ENCODE measurements at regions not wholly inside any gene's neighbourhood (a gene's known extent, or its start where the extent isn't known, plus 50 kb on each side); places are given as distances from the start of the nearest gene placed in this dataset.
"Not testable (repeated sequence)": the region's sequence is repeated elsewhere in the genome, so short reads cannot be mapped to it uniquely, and the experiment has no call there.

DNA sequence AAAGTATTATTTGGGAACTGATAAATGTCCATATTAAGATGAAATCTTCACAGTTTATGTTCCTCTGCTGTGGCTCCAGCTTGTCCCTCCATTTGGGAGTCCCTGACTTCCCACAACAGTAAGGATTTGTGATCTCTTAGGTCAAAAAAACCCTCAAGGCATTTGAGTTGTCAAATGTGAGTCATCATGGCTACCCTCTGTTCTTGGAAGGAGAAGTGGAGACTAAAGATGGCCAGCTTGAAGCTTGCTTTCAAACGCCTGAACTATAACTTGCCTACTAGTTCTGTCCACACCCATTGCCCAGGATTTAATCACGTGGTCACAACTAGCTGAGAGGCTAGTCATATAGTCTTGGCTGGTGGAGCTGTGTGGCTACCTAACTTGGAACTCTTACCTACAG is 107.8 kb downstream of the CCNG2 start:
- no peaks in the 10 kb centered on the region for H3K4me1 Mint-ChIP-seq
- no peaks in the 10 kb centered on the region for H3K36me3 Mint-ChIP-seq (ENCODE audit: insufficient read depth)
- peaks cover 17% of the 10 kb centered on the region for H3K27me3 Mint-ChIP-seq
- no peak overlapping the region for H3K27ac Mint-ChIP-seq (ENCODE audit: low read depth)
- ATAC-seq (replicated peaks; ENCODE audit: extremely low read depth, poor library complexity, severe bottlenecking) (no peak), DNase-seq (ENCODE audit: low spot score in 2 of 2) (no peak)
- no peak overlapping the region for H3K4me3 Mint-ChIP-seq
- peaks cover 5% of the 10 kb centered on the region for H3K9me3 Mint-ChIP-seq

DNA sequence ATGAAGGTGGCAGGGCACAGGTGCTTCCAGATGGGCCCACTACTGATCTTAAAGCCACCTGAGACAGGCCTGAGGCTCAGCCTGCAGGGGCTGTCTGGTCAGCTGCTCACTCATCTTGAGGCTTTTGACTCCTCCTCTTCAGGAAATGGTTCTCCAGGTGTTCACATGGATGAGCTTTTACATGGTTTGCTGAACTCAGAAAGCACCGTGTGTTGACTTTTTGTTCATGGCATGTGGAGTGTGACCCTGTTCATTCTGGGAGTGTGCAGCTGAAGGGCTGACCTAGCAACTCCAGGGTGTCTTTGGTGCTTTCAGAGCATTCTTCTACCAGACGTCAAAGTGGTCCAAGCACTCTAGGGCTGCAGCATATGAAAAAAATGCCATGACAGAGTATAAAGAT is 111.1 kb downstream of the CCNG2 start:
- H3K4me3 Mint-ChIP-seq, result no peak overlapping the region
- no peaks in the 10 kb centered on the region for H3K4me1 Mint-ChIP-seq
- ATAC-seq (replicated peaks; ENCODE audit: extremely low read depth, poor library complexity, severe bottlenecking) (no peak), DNase-seq (ENCODE audit: low spot score in 2 of 2) (no peak)
- no peaks in the 10 kb centered on the region for H3K36me3 Mint-ChIP-seq (ENCODE audit: insufficient read depth)
- H3K9me3 Mint-ChIP-seq, result peaks cover 5% of the 10 kb centered on the region
- H3K27ac Mint-ChIP-seq (ENCODE audit: low read depth), result no peak overlapping the region
- H3K27me3 Mint-ChIP-seq, result peaks cover 27% of the 10 kb centered on the region

DNA sequence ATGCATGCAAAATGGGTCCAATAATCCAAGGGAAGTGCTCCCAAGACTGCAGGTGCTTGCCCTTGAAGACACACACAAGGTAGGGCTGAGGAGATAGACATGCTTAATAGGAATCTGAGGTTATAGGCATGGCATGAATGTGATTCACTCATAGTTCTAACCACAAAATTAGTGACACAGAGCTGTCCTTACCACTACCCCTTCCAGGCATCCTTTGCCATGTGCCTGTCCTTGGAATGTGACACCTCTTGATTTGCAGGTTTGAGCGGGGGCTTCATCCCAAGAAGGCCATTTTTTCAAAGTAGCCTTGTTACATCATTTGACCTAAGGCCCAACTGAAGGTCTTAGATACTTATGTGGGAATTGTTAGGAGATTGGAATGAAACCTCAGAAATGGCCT is 112.5 kb downstream of the CCNG2 start:
- DNase-seq (ENCODE audit: low spot score in 2 of 2), result no peak
- Mint-ChIP-seq H3K4me1 (no peaks in the 10 kb centered on the region), H3K4me3 (no peak overlapping the region), H3K36me3 (ENCODE audit: insufficient read depth) (no peaks in the 10 kb centered on the region), H3K27me3 (peaks cover 27% of the 10 kb centered on the region), H3K9me3 (no peaks in the 10 kb centered on the region), H3K27ac (ENCODE audit: low read depth) (no peak overlapping the region)
- no peak for ATAC-seq (replicated peaks; ENCODE audit: extremely low read depth, poor library complexity, severe bottlenecking)

DNA sequence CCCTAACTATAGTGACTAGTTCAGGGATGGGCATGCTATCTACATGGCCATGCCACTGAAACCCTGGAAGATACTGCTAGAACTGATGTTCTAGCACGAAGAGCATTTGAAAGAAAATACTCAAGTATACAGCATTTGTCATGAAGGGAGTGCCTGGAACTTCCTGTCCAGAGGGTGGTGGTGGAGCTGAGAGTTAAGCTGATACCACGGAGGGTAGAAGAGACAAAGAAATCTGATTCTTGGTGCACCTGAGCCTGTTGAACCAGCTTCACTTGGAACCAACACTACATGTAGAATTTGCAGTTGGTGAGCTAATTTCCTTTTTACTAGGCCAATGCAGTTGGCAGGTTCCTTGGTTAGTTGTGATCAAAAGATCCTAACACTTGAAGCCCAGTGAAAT is 116.4 kb downstream of the CCNG2 start:
- H3K4me3 Mint-ChIP-seq, result no peak overlapping the region
- ATAC-seq (replicated peaks; ENCODE audit: extremely low read depth, poor library complexity, severe bottlenecking) (no peak), DNase-seq (ENCODE audit: low spot score in 2 of 2) (no peak)
- H3K9me3 Mint-ChIP-seq, result no peaks in the 10 kb centered on the region
- no peak overlapping the region for H3K27ac Mint-ChIP-seq (ENCODE audit: low read depth)
- H3K27me3 Mint-ChIP-seq, result peaks cover 30% of the 10 kb centered on the region
- H3K36me3 Mint-ChIP-seq (ENCODE audit: insufficient read depth), result no peaks in the 10 kb centered on the region
- peaks cover 6% of the 10 kb centered on the region for H3K4me1 Mint-ChIP-seq

DNA sequence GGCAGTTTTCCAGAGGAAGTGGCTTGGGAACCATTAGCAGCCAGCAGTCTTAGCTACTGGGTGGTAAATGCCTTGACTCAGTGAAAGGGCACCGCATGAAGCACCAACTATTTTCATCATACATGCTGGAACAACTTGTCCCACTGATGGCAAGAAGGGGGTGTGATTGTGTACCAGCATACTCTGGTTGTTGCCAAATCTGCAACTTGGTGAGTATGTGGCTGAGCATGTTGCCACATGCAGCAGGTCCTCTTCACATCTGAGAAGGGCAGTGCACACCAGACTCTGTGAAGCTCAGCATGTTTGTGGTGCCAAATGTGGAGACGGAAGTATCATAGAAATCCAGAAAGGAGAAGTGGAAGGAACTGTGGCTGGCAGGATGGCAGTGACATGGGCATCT is 122.1 kb downstream of the CCNG2 start:
- ATAC-seq (replicated peaks; ENCODE audit: extremely low read depth, poor library complexity, severe bottlenecking); H3K36me3 Mint-ChIP-seq (ENCODE audit: insufficient read depth); H3K27ac Mint-ChIP-seq (ENCODE audit: low read depth): not testable (repeated sequence)

DNA sequence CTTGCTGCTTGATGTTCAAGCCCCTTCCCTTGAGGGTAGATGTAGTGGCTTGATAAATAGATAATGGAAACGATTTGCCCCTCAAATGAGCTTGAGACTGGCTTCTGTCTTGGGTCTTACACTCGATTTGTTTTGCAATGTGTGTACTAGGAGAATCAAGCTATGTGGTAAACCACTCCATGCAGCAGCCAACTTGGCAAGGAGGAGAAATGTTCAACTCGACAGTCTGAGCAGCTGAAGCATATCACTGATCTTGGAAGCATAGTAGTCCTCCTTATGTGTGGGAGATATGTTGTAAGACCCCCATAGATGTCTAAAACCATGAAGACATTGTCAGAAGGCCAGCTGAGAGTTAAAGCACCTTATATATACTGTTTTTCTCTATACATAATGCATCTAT is 125.3 kb downstream of the CCNG2 start:
- peaks cover 2% of the 10 kb centered on the region for H3K36me3 Mint-ChIP-seq (ENCODE audit: insufficient read depth)
- no peaks in the 10 kb centered on the region for H3K4me1 Mint-ChIP-seq
- H3K9me3 Mint-ChIP-seq, result no peaks in the 10 kb centered on the region
- no peak overlapping the region for H3K27ac Mint-ChIP-seq (ENCODE audit: low read depth)
- H3K27me3 Mint-ChIP-seq, result peaks cover 60% of the 10 kb centered on the region
- ATAC-seq (replicated peaks; ENCODE audit: extremely low read depth, poor library complexity, severe bottlenecking) (no peak), DNase-seq (ENCODE audit: low spot score in 2 of 2) (no peak)
- no peak overlapping the region for H3K4me3 Mint-ChIP-seq

More for the DNA sequence above, 122.1 kb downstream of the CCNG2 start:
- not testable (repeated sequence) for H3K4me3 Mint-ChIP-seq; DNase-seq (ENCODE audit: low spot score in 2 of 2); H3K9me3 Mint-ChIP-seq; H3K4me1 Mint-ChIP-seq
- peaks cover 36% of the 10 kb centered on the region for H3K27me3 Mint-ChIP-seq

DNA sequence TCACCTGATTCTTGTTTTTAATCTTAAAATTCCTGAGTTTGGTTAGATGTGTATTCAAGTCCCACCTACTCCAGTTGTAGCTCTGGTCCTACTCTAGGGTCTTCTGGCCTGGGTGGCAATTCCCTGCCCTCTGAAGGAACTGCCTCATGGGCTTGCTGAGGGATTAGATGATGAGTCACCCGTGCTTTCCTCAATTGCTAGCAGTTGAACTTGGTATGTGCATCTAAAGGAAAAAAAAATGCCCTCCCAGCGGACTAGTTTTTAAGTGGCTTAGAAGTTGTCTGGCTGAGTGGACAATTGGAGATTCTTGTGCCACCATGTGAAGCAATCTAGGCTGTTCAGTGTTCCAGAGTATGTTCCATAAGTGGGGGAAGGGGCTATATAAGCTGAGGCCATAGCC is 127.0 kb downstream of the CCNG2 start:
- DNase-seq (ENCODE audit: low spot score in 2 of 2) (no peak), ATAC-seq (replicated peaks; ENCODE audit: extremely low read depth, poor library complexity, severe bottlenecking) (no peak)
- Mint-ChIP-seq H3K36me3 (ENCODE audit: insufficient read depth) (peaks cover 2% of the 10 kb centered on the region), H3K9me3 (no peaks in the 10 kb centered on the region), H3K27me3 (peaks cover 60% of the 10 kb centered on the region), H3K4me3 (no peak overlapping the region), H3K27ac (ENCODE audit: low read depth) (no peak overlapping the region), H3K4me1 (no peaks in the 10 kb centered on the region)

DNA sequence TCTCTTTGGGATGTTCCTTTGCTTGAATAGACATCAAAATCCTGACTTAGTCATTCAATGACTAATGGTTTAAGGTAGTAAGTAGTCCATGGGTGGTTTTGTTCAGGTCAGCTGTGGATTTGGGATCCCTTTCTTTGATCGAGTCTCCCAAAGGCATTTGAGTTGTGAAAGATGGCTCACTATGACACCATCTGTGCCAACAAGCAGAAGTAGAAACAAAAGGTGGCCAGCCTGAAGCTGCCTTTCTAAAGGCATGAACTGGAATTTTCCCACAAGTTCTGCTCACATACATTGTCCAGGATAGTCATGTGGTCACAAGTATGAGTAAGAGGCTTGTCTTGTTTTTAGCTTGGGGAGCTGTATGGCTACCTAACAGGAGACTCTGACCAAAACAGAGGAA is 129.9 kb downstream of the CCNG2 start:
- Mint-ChIP-seq H3K27ac (ENCODE audit: low read depth) (no peak overlapping the region), H3K36me3 (ENCODE audit: insufficient read depth) (no peaks in the 10 kb centered on the region), H3K9me3 (no peaks in the 10 kb centered on the region), H3K4me3 (no peak overlapping the region), H3K4me1 (no peaks in the 10 kb centered on the region), H3K27me3 (peaks cover 41% of the 10 kb centered on the region)
- DNase-seq (ENCODE audit: low spot score in 2 of 2) (no peak), ATAC-seq (replicated peaks; ENCODE audit: extremely low read depth, poor library complexity, severe bottlenecking) (no peak)

DNA sequence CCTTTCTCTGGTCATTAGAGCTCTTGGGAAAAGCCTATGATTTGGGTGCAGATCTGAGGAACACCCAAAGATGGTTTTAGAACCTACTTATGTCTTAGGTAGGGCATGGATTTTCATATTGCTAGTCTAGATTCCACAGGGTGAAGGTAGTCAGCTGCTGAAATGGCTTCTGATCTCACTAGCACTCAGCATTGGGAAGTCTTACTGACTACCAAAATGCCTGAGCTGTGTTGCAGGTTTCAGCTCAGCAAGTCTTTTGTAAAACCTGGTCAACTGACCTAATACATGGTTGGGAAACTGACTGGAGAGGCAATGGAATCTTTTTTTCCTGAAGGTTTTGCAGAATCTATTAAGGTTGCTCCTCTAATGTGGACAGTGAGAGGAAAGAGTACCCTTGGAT is 136.4 kb downstream of the CCNG2 start:
- H3K27ac Mint-ChIP-seq (ENCODE audit: low read depth), result no peak overlapping the region
- H3K9me3 Mint-ChIP-seq, result no peaks in the 10 kb centered on the region
- H3K4me1 Mint-ChIP-seq, result no peaks in the 10 kb centered on the region
- H3K27me3 Mint-ChIP-seq, result peaks cover 18% of the 10 kb centered on the region
- H3K36me3 Mint-ChIP-seq (ENCODE audit: insufficient read depth), result peaks cover 2% of the 10 kb centered on the region
- ATAC-seq (replicated peaks; ENCODE audit: extremely low read depth, poor library complexity, severe bottlenecking) (no peak), DNase-seq (ENCODE audit: low spot score in 2 of 2) (no peak)
- H3K4me3 Mint-ChIP-seq, result no peak overlapping the region

DNA sequence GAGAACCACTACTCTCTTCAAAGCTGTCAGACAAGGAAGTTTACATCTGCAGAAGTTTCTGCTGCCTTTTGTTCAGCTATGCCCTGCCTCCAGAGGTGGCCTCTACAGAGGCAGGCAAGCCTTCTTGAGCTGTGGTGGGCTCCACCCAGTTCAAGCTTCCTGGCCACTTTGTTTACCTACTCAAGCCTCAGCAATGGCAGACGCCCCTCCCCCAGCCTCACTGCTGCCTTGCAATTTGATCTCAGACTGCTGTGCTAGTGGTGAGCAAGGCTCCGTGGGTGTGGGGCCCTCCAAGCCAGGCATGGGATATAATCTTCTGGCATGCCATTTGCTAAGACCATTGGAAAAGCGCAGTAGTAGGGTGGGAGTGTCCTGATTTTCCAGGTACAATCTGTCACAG is 144.0 kb downstream of the CCNG2 start:
- H3K27ac Mint-ChIP-seq (ENCODE audit: low read depth); H3K4me3 Mint-ChIP-seq; H3K9me3 Mint-ChIP-seq; H3K36me3 Mint-ChIP-seq (ENCODE audit: insufficient read depth); H3K4me1 Mint-ChIP-seq; ATAC-seq (replicated peaks; ENCODE audit: extremely low read depth, poor library complexity, severe bottlenecking); DNase-seq (ENCODE audit: low spot score in 2 of 2): not testable (repeated sequence)
- H3K27me3 Mint-ChIP-seq, result peaks cover 53% of the 10 kb centered on the region

DNA sequence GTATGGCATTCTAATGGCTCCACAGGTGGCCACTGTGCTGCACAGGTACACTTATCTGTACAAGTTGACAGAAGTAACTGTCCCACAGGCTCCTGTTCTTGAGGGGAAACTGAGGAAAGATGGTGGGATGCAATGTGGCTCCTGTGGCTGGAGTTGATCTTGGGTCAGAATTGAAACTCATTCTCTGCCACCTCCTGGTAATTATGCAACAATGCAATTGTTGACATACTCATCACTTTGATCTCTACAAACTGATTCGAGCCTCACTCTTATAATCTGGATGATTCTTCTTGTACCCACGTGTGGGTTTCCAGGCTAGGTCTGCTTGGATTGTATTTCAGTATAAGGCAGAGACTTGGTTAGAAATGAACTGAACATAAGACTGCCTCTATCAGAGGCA is 148.8 kb downstream of the CCNG2 start:
- H3K27me3 Mint-ChIP-seq, result peaks cover 25% of the 10 kb centered on the region
- no peak overlapping the region for H3K27ac Mint-ChIP-seq (ENCODE audit: low read depth)
- no peaks in the 10 kb centered on the region for H3K36me3 Mint-ChIP-seq (ENCODE audit: insufficient read depth)

DNA sequence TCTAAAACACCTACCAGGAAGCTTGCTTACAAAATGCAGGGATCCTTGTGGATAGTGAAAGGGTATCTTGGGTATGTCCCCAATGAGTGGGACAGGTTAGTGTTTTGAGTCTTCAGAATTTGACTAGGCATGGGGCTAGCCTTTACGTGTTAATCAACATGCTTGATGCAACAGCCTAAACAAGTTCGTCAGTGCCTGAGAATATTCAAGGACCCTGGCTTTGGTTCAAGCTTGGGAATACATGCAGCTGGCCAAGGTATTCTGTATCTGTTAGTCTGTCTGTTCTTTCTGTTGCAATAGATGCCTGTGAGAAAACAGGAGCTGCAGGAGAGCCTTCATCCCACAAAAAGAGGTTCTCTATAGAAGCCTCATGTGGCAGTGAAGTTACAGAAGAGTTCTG is 149.5 kb downstream of the CCNG2 start:
- Mint-ChIP-seq H3K4me1 (no peaks in the 10 kb centered on the region), H3K27ac (ENCODE audit: low read depth) (no peak overlapping the region), H3K27me3 (peaks cover 24% of the 10 kb centered on the region), H3K9me3 (no peaks in the 10 kb centered on the region), H3K4me3 (no peak overlapping the region), H3K36me3 (ENCODE audit: insufficient read depth) (no peaks in the 10 kb centered on the region)
- DNase-seq (ENCODE audit: low spot score in 2 of 2), result no peak
- no peak for ATAC-seq (replicated peaks; ENCODE audit: extremely low read depth, poor library complexity, severe bottlenecking)

More for the DNA sequence above, 148.8 kb downstream of the CCNG2 start:
- no peak for ATAC-seq (replicated peaks; ENCODE audit: extremely low read depth, poor library complexity, severe bottlenecking)
- no peaks in the 10 kb centered on the region for H3K9me3 Mint-ChIP-seq
- H3K4me3 Mint-ChIP-seq, result no peak overlapping the region
- H3K4me1 Mint-ChIP-seq, result no peaks in the 10 kb centered on the region
- DNase-seq (ENCODE audit: low spot score in 2 of 2), result no peak

DNA sequence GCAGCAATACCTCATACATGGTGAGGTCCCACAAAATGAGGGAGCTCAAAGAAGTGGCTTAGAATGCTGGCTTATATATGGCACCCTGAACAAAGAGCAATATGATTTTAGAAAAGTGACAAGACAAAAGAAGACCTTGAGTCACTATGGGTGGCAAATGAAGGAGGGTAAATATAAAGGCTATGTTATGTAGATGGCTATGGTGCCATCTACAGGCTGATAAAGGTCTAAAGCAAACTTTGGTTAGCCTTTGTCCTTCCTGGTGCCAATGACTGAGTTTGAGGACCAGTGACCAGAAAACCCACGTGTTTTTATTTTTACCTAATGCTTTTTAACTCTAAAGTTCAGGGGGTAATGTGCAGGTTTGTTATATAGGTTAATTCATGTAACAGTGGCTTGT is 151.8 kb downstream of the CCNG2 start:
- no peaks in the 10 kb centered on the region for H3K4me1 Mint-ChIP-seq
- H3K27ac Mint-ChIP-seq (ENCODE audit: low read depth), result no peak overlapping the region
- H3K9me3 Mint-ChIP-seq, result no peaks in the 10 kb centered on the region
- ATAC-seq (replicated peaks; ENCODE audit: extremely low read depth, poor library complexity, severe bottlenecking), result no peak
- no peak for DNase-seq (ENCODE audit: low spot score in 2 of 2)
- H3K36me3 Mint-ChIP-seq (ENCODE audit: insufficient read depth), result no peaks in the 10 kb centered on the region
- no peak overlapping the region for H3K4me3 Mint-ChIP-seq
- peaks cover 1% of the 10 kb centered on the region for H3K27me3 Mint-ChIP-seq

DNA sequence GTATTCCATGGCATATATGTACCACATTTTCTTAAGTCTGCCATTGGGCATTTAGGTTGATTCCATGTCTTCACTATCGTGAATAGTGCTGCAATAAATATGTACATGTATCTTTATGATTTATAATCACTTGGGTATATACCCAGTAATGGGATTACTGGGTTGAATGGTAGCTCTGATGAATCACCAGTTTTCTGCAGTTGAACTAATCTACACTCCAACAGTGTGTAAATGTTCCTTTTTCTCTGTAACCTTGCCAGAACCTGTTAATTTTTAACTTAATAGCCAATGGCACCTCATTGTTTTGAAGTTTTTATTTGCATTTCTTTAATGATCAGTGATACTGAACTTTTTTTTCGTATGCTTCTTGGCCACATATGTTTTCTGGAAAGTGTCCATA is 152.5 kb downstream of the CCNG2 start:
- Mint-ChIP-seq H3K9me3 (no peaks in the 10 kb centered on the region), H3K36me3 (ENCODE audit: insufficient read depth) (no peaks in the 10 kb centered on the region), H3K4me1 (no peaks in the 10 kb centered on the region), H3K27ac (ENCODE audit: low read depth) (no peak overlapping the region), H3K27me3 (no peaks in the 10 kb centered on the region), H3K4me3 (no peak overlapping the region)
- DNase-seq (ENCODE audit: low spot score in 2 of 2) (no peak), ATAC-seq (replicated peaks; ENCODE audit: extremely low read depth, poor library complexity, severe bottlenecking) (no peak)
